Neural cell (in vitro differentiated cells): ENCODE measurements at regions not wholly inside any gene's neighbourhood (a gene's known extent, or its start where the extent isn't known, plus 50 kb on each side); places are given as distances from the start of the nearest gene placed in this dataset.

ENCODE experiments used
- CTCF ChIP-seq: fragments of 450-650 bp; IDR thresholded peaks from 2 replicates; pipeline ENCODE4 v1.5.1; 2014; ENCODE audit warnings: antibody characterized with exemption, mild to moderate bottlenecking, moderate library complexity; ENCODE audit not compliant: poor library complexity, severe bottlenecking
- EZH2 ChIP-seq: fragments of 200-600, 300-800 bp; shearing (Covaris generic), sonication (generic); IDR thresholded peaks from 2 replicates; pipeline ENCODE4 v1.6.1; 2014; ENCODE audit warnings: antibody characterized with exemption, low read length, borderline replicate concordance, mild to moderate bottlenecking; ENCODE audit not compliant: insufficient read depth, poor library complexity, severe bottlenecking
- POLR2AphosphoS5 ChIP-seq: IDR thresholded peaks from 2 replicates; pipeline ENCODE4 v1.6.1; 2012
- TAF1 ChIP-seq: IDR thresholded peaks from 2 replicates; pipeline ENCODE4 v1.6.1; 2012; ENCODE audit warnings: low read depth

GRCh38 chr1:106676021-106676420 lies 380.5 kb upstream of the PRMT6 start:
- TF ChIP-seq POLR2AphosphoS5, result no peak
- no peak for TF ChIP-seq EZH2
- no peak for TF ChIP-seq TAF1
- no peak for TF ChIP-seq CTCF
